ENCODE measurements at regions not wholly inside any gene's neighbourhood (a gene's known extent, or its start where the extent isn't known, plus 50 kb on each side); places are given as distances from the start of the nearest gene placed in this dataset.

- Mint-ChIP-seq H3K9me3 (no peaks in the 10 kb centered on the region), H3K27ac (no peak overlapping the region), H3K36me3 (ENCODE audit: low read depth) (no peaks in the 10 kb centered on the region), H3K4me1 (no peaks in the 10 kb centered on the region), H3K27me3 (ENCODE audit: low read depth, poor library complexity) (peaks cover 5% of the 10 kb centered on the region), H3K4me3 (no peak overlapping the region)
- TF ChIP-seq CTCF (IDR thresholded peaks at IDR 0.05), result no peak
- no peak for DNase-seq
Observed at GRCh38 chr9:90379771-90380170, 262.9 kb downstream of the DIRAS2 start.

- DNase-seq, result no peak
- no peak for TF ChIP-seq CTCF (IDR thresholded peaks at IDR 0.05)
- Mint-ChIP-seq H3K9me3 (no peaks in the 10 kb centered on the region), H3K27ac (no peak overlapping the region), H3K27me3 (ENCODE audit: low read depth, poor library complexity) (no peaks in the 10 kb centered on the region), H3K36me3 (ENCODE audit: low read depth) (no peaks in the 10 kb centered on the region), H3K4me1 (no peaks in the 10 kb centered on the region), H3K4me3 (no peak overlapping the region)
Observed at GRCh38 chr9:90385146-90385545, 257.5 kb downstream of the DIRAS2 start.

- no peak for DNase-seq
- Mint-ChIP-seq H3K9me3 (no peaks in the 10 kb centered on the region), H3K4me1 (no peaks in the 10 kb centered on the region), H3K27ac (no peak overlapping the region), H3K36me3 (ENCODE audit: low read depth) (no peaks in the 10 kb centered on the region), H3K4me3 (no peak overlapping the region), H3K27me3 (ENCODE audit: low read depth, poor library complexity) (no peaks in the 10 kb centered on the region)
- TF ChIP-seq CTCF (IDR thresholded peaks at IDR 0.05), result no peak
Observed at GRCh38 chr9:90393365-90394152, 249.1 kb downstream of the DIRAS2 start.

GRCh38 chr9:90394871-90395270, 247.8 kb downstream of the DIRAS2 start:
- Mint-ChIP-seq H3K4me1 (no peaks in the 10 kb centered on the region), H3K27me3 (ENCODE audit: low read depth, poor library complexity) (no peaks in the 10 kb centered on the region), H3K4me3 (no peak overlapping the region), H3K36me3 (ENCODE audit: low read depth) (no peaks in the 10 kb centered on the region), H3K9me3 (no peaks in the 10 kb centered on the region), H3K27ac (no peak overlapping the region)
- no peak for TF ChIP-seq CTCF (IDR thresholded peaks at IDR 0.05)
- no peak for DNase-seq

- no peak for TF ChIP-seq CTCF (IDR thresholded peaks at IDR 0.05)
- Mint-ChIP-seq H3K4me3 (no peak overlapping the region), H3K9me3 (no peaks in the 10 kb centered on the region), H3K36me3 (ENCODE audit: low read depth) (no peaks in the 10 kb centered on the region), H3K27me3 (ENCODE audit: low read depth, poor library complexity) (no peaks in the 10 kb centered on the region), H3K27ac (no peak overlapping the region), H3K4me1 (no peaks in the 10 kb centered on the region)
- no peak for DNase-seq
Observed at GRCh38 chr9:90400091-90400490, 242.5 kb downstream of the DIRAS2 start.

- no peak for DNase-seq
- no peak for TF ChIP-seq CTCF (IDR thresholded peaks at IDR 0.05)
- Mint-ChIP-seq H3K27ac (no peak overlapping the region), H3K4me3 (no peak overlapping the region), H3K4me1 (no peaks in the 10 kb centered on the region), H3K9me3 (peaks cover 37% of the 10 kb centered on the region), H3K27me3 (ENCODE audit: low read depth, poor library complexity) (peaks cover 2% of the 10 kb centered on the region), H3K36me3 (ENCODE audit: low read depth) (no peaks in the 10 kb centered on the region)
Observed at GRCh38 chr9:90408659-90409058, 234.0 kb downstream of the DIRAS2 start.
